Activated gamma-delta T cell treated with anti-CD3 and anti-CD28 coated beads, Interleukin-2, amount 50 U/mL, for 16 hours (primary cell): ENCODE measurements at regions not wholly inside any gene's neighbourhood (a gene's known extent, or its start where the extent isn't known, plus 50 kb on each side); places are given as distances from the start of the nearest gene placed in this dataset.

Experiments used
- DNase-seq: peaks from one replicate; pipeline ENCODE4 v3.0.0-alpha.2; 2020; ENCODE audit warnings: low read depth

GRCh38 chr5:173804579-173804978 lies 83.6 kb upstream of the CPEB4 start:
- DNase-seq, result no peak

DNA sequence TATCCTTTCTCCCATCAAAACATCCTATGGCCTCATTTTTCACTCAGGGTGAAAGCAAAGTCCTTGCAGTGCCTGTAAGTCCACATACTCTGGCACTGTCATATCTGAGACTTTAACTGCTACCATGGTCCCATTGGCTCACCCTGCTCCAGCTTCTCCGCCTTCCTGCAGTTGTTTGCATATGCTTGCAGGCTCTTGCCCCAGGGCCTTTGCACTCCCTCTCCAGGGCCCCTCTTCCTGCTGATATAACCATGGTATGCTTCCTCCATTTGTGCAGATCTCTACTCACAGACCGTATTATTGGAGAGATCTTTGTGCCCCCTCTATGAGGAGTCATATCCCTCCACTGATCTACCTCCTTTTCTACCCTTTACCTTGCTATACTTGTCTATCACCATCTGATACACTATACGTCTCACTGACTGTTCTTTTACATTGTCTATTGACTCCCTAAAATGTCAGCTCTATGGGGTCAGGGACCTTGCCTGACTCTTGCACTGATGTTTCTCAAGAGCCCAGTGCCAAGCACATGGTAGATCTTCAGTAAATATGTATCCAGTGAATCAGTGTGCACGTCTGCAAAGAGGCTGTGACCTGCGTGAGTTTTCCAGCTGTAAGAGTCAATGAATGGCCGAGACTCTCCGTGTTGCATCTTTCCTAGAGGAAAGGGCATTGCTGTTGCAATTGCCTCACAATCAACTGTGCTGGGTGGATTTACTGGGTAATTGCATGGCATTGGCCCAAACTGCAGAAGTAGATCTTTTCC lies 81.7 kb upstream of the CPEB4 start:
- no peak for DNase-seq

DNA sequence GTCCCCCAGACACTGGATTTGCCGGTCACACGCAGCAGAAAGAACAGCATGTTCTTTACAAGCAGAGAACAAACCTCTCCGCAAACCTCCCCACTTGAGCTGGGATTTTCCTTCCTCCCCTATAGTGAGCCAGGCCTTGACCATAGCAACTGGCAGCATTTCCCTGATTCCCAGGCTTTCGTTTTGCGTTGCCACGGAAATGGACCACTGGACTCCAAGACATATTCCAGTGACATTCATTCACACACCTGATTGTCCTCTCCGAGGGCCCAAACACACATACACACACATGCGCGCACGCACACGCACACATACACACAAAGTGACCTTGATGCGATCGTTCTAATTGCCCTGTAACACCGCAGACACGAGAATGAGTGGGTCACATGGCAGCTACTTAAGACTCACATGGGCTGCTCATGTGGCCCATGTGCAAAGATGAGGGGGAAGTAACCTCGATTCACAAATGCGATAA lies 80.9 kb upstream of the CPEB4 start:
- no peak for DNase-seq

- DNase-seq, result no peak
These were observed 79.9 kb upstream of the CPEB4 start for GRCh38 chr5:173808079-173808808.

GRCh38 chr5:173809014-173809413 lies 79.1 kb upstream of the CPEB4 start:
- DNase-seq, result no peak

- DNase-seq, result no peak
These were observed 75.2 kb upstream of the CPEB4 start for GRCh38 chr5:173812811-173813550.

DNA sequence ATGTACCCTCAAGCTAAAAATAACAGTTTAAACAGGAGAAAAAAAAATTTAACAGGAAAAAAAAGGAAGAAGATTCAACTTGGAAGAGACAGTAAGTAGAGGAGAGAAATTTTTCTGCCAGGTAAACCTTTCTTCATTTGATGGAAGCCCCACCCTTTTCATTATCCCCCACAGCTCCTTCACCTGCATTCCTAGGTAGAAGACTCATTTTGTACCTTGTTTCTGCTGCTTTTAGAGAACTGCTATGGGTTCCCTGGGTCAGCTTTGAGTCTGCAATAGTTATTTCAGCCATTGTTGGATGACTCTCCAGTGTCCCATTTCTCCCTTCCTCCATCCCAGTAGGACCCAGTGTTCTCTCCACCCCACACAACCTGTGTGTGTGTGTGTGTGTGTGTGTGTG lies 74.1 kb upstream of the CPEB4 start:
- no peak for DNase-seq

- DNase-seq, result no peak
These were observed 72.6 kb upstream of the CPEB4 start for GRCh38 chr5:173815571-173815970.

DNA sequence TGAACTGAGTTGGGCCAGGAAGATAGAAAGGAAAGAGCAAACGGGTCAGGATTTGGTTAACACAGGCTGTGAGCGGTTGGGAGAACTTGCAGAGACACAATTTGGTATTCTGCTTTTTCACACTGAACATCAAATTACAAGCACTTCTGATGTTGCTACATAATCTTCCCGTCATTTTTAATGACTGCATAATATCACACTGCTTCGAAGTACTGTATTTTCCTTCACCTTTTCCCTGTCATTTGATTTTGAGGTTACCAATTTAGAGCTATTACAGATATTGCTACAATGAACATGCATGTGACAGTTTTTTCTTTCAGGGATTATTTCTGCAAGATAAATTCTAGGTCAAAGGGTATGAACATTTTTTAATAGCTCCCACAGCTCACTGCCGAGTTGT lies 71.4 kb upstream of the CPEB4 start:
- DNase-seq, result no peak

- DNase-seq, result no peak
These were observed 70.6 kb upstream of the CPEB4 start for GRCh38 chr5:173817561-173817960.

- no peak for DNase-seq
These were observed 68.6 kb upstream of the CPEB4 start for GRCh38 chr5:173819521-173819920.

DNA sequence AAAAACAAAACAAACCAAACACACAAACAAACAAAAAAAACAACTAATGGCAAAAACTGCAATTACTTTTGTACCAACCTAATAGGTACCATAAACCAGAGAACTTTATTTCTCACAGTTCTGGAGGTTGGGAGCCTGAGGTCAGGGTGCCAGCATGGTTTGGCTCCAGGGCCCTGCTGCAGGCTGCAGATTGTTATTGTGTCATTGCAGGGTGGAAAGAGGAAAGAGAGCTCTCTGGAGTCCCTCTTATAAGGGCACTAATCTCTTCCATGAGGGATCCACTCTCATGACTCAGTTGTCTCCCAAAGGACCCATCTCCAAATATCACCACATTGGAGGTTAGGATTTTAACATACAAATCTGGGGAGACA lies 64.9 kb upstream of the CPEB4 start:
- DNase-seq, result no peak

DNA sequence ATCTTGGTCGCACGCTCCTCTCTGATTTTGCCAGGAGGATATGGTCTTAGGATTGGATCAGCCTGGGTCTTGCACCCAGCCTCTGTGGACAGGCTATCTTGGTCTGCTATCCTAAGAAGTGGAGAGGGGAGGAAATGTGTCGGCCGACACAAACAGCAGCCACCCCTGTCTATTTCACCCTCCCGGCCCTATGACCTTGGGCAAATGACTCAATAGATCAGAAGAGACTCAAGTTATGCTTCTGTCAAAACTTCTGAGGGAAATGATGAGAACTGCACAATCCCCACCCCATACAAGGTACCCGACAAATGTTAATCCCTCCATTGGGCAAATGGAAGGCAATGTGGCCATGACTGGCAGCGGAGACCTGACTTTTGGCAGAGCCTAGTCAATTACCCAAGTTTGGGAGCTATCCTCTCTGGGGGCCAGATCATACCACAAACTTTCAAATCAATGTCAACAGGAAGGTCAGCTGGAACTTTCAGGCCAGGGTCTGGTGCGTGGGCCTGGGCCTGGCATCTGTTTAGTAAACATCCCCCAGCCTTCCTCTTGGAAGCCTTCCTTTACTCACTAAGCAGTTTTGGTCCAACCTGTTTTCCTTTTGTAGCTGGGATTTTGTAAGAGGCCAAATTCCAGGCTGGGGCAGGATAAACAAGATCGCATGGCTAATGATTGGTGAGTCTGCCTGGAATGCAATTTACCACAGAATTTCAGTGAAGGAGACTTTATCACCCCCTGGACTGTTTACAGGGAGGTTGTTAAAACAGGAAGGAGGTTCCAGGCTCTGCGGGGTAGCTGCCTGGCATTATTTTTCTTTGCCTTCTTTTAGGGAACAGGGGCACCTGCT lies 64.2 kb upstream of the CPEB4 start:
- DNase-seq, result no peak

DNA sequence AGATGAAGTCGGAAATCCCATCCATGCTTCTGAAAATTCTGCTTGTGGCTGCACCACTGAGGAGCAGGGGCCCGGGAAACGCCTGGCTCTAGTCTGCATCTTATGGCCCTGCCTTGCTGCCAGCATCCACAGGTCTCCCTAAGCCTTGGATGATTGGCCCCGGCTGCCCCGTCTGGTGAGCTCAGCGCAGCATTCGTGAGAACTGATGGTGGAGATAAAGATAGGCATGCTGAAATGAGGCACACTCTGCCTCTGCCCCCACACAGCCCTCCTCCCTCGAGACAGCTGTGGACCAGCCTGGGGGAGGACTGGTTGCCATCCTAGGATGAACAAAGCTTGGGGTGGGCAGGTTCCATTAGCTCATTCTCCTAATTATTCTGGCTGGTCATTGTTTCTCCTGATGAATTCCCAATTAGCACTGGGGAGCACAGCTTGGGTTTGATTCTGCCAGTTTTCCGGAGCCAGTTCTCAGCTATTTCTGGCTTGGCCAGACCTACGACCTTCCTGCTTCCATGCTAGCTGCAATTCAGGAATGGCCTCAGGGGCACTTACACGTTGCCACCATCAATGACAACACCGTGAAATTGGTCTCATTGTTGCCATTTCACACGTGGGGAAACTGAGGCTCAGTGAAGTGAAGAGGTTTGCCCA lies 62.8 kb upstream of the CPEB4 start:
- no peak for DNase-seq

GRCh38 chr5:173826086-173826427 lies 62.1 kb upstream of the CPEB4 start:
- no peak for DNase-seq

DNA sequence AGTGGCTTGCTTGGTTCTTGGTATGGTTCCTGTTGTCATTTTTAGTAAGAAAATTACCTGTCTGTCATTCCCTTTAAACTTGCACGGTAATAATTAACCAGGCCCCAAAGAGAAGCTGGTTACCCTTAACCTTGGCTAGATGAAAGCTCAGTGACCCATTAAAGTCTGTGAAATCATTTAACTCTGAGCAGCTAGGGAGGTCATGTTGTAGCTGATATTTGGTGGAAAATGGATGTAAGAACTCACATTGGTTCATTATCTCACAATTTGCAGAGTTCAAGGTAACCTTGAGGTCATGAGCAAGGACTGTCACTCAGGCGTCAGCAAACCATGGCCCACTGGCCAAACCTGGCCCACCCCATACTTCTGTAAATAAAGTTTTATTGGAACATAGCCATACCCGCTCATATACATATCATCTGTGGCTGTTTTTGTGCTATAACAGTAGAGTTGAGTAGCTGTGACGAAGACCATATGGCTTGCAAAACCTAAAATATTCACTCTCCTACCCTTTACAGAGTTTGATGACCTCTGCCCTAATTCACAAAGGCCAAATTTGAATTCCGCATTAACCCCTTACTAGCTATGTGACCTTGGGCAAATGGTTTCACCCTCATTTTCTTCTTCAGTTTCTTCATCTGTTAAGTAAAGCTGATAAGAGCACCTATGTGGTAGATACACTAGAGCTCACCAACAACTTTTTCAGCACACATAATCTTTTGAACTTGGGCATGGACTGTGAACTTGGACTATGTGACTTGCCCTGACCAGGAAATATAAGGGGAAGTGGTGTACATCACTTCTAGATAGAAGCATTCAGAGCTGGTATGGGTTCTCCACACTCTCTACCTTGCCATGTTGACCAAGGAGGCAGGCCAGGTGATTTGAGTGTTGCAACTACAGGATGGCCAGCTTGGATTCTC lies 61.5 kb upstream of the CPEB4 start:
- DNase-seq, result no peak

DNA sequence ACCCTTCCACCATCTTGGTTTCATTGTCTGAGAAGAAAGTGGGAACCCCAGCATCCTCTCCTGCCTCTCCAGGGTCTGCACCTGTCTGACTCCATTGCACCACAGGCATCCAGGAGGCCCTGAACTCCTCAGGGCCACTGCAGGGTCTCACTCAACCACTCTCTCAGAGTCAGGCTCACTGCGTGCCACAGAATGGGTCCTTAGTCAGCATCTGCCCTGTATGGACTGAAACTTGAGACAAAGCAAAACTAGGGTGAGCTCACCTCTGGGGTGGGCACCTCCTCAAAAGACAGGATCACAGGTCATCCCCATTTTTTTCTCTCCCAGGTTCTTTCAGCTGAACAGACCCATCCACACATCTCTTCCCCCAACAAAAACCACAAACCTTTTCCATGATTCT lies 59.2 kb upstream of the CPEB4 start:
- DNase-seq, result no peak

- DNase-seq, result no peak
These were observed 58.3 kb upstream of the CPEB4 start for GRCh38 chr5:173829826-173830225.

DNA sequence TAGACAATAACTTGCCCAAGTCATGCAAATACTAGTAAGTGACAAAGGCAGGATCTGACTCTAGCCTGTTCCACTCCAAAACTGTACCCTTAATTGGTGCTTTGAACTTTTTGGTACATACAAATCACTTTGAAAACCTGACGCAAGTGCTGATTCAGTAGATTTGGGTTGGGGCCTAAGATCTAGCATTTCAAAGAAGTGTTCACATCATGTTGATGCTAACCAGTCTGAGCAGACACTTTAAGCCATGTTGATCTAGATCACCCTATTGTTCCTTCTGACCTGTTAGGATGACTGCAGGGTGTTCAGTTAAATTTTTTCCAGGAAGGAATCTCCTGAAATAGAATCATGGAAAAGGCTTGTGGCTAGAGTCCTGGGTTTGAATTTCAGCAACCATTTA lies 57.7 kb upstream of the CPEB4 start:
- DNase-seq, result no peak

DNA sequence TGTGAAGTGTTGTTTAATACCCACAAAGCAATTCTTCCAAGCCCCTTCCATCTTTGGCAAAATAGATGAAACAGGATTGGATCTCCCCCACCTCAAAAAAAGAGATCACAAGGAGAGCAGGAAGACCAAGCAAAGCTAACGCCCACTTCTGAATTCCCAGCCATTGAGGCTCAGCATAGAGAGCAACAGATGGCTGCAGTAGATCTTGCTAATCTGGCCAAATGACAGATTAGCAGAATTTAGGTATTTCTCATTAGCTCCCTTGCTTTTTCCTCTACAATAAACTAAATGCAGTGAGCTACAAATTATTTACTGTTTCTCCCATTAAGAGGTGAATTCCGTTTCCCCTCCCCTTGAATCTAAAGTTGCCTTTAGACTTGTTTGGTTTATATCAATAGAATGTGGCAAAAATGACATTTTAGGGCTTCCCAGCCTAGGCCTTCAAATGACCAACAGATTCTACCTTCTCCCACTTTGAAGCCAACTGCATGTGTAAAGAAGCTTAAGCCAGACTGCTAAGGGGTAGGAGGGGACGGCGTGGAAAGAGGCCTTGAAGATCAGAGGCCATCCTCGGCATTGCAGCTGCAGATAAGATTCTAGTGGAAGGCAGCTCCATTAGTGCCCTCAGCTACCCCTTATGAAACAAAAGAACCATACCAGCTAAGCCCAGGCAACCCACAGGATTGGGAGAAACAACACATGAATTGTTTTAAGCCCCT lies 56.8 kb upstream of the CPEB4 start:
- no peak for DNase-seq
